NCI-H1436 (cell line): ENCODE measurements at regions not wholly inside any gene's neighbourhood (a gene's known extent, or its start where the extent isn't known, plus 50 kb on each side); places are given as distances from the start of the nearest gene placed in this dataset.
"Not testable (repeated sequence)": the region's sequence is repeated elsewhere in the genome, so short reads cannot be mapped to it uniquely, and the experiment has no call there.

ENCODE experiments used
- DNase-seq: peaks from one replicate; lab custom pipeline; 2025; lab: John Stamatoyannopoulos, UW

DNA sequence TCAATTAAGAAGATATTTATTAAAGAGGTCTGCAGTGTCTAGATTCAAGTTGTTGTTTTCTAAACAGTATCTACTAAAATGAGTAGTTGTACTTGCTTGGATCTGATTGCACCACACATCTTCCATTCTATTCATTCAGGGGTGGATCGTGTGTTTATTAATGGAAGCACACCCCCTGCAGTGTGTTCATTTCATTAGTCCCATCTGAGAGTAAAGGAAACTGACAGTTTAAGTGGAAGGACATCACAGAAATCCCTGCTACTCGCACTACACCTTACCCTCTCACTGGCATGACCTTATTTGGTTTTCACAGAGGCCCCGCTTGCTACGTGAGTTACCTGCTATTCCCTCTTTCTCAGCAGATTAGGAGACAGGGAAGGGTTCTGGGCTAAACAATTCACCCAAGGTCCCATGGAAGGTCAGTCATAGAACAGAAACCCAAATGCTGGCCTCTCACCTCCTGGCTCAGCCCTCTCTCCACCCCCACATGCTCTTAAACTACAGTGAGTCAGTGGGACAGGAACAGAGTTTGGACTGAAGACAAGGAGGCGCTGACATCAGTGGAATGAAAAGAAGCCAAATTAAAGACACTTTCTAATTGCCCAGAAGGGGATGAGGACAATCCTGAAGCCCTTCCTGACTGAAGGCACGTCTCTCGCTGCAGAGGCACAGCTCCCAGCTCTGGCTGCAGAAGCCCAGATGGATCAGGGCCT, 369.2 kb upstream of the NRP1 start:
- DNase-seq: no peak

DNA sequence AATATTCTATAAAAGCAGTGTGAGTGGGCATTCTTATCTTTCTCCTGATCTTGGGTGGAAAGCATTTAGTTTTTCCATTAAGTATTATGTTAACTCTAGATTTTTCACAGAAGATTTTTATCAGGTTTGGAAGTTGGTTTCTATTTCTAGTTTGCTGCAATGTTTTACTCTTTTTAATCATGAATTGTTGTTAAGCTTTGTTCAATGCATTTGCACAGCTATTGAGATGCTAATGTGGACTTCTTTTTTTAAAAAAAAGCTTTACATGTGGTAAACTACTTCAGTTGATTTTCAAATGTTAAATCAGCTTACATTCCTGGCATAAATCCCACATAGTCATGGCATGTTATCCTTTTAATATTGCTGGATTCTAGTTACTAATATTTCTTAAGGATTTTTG, 363.6 kb upstream of the NRP1 start:
- no peak for DNase-seq

DNA sequence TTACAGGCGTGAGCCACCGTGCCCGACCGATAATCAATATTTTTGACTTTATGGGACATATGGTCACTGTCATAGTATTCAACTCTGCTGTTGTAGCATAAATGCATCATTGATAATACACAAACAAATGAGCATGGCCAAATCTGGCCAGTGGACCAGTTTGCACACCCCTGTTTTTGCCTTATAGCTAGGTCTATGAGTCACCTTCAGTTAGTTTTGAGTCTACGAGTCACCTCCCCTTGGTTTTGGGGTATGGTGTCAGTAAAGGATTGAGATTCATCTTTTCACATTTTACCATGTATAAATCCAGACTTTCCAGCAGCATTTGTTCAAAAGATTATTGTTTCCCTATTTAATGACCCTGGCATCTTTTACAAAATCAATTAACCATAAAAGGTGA, 362.5 kb upstream of the NRP1 start:
- no peak for DNase-seq

DNA sequence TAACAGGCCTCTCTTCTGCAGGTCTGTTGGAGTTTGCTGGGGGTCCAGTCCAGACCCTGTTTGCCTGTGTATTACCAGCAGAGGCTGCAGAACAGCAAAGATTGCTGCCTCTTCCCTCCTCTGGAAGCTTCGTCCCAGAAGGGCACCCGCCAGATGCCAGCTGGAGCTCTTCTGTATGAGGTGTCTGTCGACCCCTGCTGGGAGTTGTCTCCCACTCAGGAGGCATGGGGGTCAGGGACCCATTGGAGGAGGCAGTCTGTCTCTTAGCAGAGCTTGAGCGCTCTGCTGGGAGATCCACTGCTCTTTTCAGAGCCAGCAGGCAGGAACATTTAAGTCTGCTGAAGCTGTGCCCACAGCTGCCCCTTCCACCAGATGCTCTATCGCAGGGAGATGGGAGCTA, 361.1 kb upstream of the NRP1 start:
- no peak for DNase-seq

DNA sequence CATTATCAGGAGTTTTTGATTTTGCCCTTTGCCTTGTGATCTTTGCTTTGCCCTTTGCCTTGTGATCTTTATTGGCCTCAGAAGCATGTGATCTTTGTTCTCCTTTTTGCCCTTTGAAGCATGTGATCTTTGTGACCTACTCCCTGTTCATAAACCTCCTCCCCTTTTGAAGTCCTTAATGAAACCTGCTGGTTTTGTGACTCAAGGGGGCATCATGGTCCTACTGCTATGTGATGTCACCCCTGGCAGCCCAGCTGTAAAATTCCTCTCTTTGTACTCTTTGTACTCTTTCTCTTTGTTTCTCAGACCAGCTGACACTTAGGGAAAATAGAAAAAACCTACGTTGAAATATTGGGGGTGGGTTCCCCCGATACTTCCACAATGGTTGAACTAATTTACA, 356.1 kb upstream of the NRP1 start:
- not testable (repeated sequence) for DNase-seq

DNA sequence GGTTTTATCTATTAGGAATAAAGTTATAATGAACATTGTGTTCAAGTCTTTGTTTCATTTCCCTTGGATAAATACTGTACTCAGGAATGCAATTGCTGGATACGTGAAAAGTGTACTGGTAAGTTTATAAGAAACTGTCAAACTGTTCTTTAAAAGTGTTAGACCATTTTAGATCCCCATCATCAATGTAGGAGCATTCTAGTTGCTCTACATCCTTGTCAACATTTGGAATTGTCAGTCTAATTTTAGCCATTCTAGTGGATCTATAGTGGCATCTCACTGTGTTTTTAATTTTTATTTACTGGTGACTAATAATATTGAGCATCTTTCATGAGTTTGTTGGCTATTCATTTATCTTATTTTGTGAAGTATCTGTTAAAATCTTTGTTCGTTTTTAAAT, 354.0 kb upstream of the NRP1 start:
- no peak for DNase-seq

DNA sequence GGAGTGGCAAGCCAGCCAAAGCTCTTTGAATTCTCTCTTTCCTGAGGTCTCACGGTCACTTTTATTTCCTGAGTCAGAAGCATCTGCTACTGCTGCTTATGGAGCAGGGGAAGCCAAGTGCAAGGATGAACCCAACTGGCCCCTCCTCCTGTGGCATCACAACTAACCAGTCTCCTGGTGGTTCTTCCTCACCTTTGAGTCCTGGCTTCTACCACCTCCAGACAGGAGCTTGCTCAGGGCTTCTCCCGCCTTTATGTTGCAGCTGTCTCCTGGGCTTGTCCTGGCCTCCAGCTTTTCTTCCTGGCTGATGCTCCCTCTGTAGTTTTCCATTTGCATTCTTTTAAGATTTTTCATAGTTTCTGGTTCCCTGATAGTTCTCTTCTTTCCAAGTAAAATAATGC, 349.7 kb upstream of the NRP1 start:
- DNase-seq: no peak

DNA sequence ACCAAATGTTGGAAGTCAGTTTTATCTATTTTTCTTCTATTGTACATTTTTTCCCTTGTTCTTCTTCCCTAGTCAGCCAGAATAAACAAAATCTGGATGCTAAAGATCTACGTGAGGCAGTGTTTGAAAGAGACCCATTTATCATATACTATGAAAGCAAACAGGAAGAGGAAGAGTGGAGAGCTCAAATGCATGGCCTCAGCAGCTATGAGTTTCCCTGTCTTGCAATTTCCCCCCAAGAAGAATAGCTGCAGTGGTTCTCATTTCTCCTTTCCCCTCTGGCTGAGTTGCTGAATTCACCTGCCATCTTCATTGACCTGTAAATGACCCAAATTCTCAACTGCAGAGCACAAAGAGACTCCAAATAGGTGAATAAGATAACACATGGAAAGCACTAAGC, 347.1 kb upstream of the NRP1 start:
- DNase-seq: no peak

DNA sequence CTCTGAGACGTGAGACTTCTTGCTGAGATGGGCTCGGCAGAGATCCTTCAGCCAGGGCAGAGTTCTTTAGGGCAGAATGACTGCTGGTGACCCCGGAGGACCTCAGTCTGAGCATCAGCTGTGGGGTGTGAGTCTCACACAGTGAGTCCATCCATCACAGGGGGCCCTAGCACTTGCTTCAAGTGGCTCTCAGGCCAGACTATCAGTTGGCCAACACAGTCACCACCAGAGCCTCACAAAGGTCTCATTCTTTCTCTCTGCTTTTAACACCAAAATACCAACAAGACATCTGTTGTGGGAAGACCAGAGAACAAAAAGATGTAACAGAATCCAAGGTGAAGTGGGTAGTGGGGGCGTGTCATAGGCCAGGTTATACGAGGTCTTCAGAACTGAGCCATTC, 345.6 kb upstream of the NRP1 start:
- no peak for DNase-seq

DNA sequence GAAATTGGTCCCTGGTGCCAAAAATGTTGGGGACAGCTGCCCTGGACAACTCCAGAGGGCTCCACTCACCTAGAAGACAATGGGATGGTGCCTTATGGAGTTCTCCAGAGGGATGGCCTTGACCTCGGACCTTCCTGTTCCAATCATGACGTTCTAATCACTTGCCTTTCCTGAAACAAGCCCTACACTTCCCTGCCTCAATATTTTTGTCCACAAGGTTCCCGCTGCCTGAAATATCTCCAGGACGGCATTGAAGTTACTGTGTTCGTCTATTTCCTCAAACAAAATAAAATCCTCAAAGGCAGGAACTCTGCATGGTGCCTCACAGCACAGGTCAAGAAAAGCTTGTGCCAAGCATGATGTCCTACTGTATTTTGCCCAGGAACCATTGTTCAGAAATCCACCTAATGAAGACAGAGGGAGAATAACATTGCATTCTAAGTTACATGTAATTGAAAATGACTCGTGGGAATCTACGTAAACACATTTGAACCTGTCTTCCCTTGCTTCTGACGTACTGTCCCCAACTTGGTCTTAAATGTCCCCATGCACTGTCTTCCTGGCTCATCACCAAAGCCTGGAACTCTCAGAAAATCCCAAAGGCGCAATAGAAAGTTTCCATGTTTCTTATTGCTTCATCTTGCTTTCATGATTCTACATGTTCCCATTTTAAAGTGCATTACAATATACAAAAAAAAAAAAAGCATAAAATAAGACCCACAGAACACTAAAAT, 342.3 kb upstream of the NRP1 start:
- no peak for DNase-seq

DNA sequence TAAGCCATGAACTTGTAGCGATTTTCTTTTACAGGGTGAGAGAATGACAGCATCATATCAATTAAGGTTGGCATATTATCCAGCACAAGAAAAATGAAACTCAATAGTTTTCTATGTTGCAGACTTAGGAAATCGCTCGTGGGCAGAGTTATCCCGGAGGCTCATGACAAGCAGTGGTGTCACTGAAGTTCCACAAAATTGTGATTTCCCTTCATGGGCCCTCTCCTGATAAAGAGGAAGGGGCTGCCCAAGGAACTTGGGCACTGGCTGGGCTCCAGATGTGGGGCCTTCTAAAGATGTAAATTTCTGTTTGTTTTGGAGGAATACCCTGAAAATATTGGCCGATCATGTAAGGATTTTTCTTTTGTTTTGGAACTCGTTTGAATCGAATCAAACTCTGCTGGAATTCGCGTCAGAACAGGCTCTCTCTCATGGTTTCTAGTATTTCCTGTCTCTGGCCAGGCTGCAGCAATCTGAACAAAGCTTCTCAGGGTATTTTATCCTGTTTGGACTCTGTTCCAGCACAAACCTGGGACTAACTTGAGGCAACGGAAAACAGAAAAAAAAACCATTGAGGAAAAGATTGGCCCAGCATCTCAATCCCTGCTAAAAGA, 340.6 kb upstream of the NRP1 start:
- no peak for DNase-seq

DNA sequence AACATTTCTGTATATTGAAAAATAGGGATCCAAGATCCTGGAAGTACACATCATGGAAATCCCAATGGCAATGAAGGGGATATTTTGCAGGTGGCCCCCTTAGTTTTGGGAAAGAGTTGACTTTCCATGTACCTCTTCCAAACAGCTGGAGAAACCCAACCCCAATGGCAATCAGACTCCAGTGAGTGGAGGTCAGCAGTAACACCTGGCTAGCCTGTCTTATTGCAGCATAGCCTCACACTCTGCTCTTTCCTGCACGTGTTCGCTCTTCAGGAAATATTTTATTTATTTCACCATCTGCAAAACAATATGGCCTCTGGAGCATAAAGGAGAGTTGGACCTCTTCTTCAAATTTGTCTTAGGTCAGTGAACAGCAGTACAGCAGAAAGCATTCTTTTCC, 340.0 kb upstream of the NRP1 start:
- no peak for DNase-seq

DNA sequence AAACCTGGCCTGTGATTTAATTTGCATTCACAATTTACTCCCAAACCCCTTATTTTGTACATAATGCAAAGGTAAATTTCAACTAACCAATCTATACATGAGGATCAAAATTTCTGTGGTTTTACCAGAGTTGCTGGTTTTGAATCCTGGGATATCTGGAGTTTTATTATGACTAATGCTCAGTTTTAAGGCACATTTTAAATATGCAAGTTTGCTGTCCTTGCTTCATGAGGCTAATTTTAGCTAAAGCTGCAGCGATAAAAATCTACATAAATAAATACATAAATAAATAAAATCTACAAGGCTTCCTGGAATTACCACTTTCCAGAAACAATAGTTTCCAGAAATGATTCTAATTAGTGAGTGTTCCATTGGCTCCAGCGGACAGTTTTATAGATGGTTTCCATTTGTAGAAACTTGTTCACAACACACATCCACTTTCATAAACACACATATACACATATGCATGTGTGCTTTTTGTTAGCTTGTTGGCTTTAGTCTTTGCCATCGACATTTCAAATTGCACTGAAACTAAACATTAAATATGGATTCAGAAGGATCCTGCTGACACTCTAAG, 339.5 kb upstream of the NRP1 start:
- DNase-seq: no peak

DNA sequence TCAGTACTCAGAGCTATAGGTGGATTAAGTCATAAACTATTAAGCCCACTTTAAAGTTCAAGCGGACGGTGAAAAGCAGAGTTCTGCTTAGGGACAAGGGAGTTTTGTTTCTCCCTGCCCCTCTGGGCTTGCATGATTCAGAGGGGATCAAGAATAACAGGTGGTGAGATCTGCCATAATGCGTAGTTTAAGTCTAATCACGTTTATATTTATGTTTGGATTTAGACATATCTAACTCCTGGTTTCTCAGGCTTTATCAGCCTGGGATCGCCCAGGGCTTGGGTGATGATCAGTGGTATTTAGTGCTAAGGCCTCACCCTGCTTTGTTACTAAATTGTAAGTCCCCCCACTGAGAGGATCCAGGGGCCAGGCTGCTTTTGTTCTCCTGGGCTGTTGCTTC, 335.4 kb upstream of the NRP1 start:
- no peak for DNase-seq

DNA sequence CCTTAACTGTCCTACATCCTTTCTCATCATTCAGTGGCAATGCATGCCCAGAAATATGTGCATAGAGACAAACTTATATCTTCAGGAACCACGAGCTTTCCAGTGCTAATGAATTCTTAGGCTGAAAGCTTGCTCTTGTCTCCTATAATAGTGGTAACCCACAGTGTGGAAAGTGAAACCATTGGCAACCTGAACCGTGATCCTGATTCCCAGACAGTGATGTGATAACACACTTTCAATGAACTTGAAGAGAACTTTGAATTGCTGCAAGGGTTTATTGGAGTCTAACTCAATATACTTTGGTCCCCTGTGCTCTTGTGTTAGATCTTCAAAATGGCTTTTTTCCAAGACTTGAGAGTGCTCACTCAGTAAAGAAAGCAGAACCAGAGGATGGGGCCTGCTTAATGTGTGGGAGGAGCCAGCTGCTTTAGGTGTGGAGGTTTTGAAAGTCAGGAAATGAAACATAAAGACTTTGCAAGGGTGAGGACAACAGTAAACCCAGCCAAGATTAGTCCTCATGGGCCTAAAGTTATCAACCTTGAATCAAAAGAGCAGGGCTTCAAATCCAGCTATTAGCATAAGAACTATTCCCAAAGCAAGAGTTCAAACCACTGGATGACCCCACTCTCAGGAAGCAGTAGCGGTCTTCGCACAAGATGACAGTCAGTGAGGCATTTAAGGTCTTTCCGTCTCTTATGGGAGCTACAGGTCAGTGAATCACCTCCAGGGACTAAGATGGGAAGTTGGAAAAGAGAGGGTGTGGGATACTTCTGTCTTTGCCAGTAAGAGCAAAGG, 332.4 kb upstream of the NRP1 start:
- no peak for DNase-seq

DNA sequence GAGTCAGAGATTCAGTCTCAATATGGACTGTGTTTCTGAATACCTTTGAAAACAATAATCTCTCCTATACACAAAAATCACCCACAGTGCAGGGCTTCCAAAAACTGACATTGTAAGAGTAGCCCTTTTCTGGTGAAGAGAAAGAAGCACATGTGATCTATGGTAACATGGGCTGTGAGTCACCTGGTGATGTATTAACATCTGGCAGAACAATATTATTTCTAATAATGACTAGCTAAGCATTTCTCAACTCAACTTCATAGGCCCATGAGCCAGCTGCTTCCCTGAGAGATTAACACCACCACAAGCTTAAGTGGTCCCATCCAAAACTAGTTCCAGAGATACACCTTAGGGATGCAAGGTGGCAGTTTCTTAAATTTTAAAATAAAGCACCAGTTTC, 331.0 kb upstream of the NRP1 start:
- DNase-seq: no peak

DNA sequence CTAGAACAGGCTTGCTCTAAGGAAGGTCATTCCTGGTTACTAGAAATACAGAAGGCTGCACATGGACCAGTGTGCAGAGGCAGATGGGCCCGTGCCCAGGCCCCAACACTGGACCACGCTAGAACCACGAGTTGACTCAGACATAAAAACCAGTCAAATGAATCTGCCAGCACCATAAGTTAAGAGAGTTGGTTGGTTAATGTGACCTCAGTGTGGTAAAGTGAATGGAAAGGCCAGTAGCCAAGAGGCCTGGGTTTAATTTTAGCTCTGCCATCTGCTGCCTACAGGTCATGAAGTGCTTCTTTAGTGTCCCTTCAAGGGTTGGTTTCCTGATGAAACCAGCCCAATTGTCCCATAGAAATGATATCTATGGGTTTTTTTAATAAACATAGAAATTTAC, 329.6 kb upstream of the NRP1 start:
- DNase-seq: no peak

DNA sequence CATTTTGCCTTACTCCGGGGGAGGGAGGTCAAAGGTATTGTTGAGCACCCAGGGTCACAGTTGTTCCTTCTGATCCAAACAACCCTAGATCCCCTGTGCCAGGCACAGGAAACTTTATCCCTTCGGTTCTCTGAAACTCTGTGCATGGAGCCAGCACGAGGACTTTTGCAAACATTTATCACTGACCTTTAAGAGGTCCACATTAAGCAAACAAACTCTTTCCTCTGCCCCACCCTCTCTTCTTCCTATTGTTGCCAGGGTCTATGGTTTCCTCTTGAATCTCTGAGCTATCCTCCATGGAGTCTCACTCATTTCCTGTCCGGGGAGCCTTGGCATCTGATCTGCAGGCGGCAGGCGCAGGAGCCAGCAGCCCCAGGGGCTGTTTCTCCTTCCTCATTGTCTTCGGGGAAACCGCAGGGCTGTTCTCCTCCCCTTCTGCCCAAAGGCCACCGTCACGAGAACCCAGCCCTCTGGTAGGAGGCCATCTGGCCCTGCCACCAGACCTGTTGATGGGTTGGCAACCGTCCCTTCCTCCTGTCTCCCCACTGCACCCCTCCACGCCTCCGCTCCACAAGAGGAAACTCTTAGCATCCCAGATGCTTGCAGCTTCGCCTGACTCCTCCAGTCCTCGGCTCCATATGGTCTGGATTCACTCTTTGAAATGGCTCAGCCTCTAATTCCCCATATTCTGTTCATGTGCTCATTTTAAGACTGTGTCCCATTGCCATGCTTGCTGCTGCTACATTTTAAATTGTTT, 327.3 kb upstream of the NRP1 start:
- no peak for DNase-seq

DNA sequence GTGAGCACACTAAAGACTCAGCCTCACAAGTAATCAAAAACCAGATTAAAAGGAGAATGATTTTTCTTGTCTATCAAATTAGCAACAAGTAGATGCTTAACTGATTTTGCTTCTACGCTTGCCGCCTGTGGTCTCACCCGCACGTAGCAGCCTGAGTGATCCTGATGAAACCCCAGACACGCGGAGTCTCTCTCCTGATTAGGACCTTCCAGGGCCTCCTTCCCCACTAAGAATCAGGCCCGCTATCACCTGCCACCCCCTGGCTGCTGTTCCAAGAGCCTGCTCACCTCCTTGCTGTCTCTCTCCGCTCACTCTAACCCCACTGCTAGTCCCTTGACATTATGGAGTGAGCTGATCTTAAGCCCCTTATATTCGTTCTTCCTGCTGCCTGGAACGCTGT, 325.9 kb upstream of the NRP1 start:
- DNase-seq: no peak

DNA sequence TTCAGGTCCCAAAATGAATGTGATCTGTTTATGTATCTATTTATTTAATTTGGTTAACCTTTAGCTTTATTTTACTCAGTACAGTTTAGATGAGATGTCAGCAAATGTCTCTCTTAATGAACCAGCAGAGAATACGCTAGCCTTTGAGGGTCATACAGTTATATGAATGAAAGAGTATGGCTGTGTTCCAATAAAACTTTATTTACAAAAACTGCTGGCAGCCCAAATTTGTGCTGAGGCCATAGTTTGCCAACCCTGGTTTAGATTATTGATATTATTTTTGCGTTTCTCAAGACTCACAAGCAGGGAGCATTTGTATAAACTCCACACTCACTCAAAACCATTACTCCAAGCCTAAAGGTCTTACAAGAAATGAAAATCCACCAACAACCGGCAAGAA, 323.4 kb upstream of the NRP1 start:
- no peak for DNase-seq

DNA sequence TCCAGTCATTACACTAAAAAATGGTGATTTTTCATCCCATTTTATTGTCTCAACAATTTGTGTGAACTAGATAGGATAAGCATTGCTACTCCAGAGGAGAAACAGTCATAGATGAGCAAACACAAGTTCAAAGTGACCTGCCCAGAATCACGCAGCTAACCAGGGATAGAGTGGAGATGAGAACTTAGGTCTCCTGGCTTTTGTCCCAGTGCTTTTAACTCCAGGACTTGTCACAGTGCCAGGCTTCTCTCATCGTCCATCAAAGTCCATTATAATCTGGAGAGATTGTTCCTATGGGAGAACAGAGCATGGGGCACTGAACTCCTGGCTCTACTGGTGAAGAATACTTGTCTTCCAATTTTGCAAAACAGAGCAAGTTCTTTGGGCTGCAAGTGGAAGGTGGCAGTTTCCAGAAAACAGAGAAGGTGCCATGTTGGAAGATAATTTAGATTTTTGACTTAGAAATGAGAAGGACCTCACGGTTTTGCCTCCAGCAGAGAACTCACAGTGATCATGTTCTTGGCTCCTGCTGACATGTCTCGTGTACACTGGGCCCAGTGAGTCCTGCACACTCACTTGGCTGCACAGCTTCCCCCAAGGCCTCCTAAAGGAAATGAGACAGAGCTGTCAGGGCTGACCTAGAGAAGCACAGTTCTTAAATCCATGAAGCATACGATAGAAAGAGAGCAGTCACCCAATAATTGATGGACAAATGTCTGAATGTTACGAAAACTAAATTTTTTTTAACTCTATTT, 322.9 kb upstream of the NRP1 start:
- DNase-seq: no peak
